KMS-11 (cell line): ENCODE measurements at regions not wholly inside any gene's neighbourhood (a gene's known extent, or its start where the extent isn't known, plus 50 kb on each side); places are given as distances from the start of the nearest gene placed in this dataset.
"Not testable (repeated sequence)": the region's sequence is repeated elsewhere in the genome, so short reads cannot be mapped to it uniquely, and the experiment has no call there.

ENCODE experiments used
- H2AFZ ChIP-seq: fragments of 200-600 bp; sonication (generic); 2 replicates; pipeline ENCODE4 v1.6.1; 2016; ENCODE audit warnings: antibody characterized with exemption, mixed run types, low read depth
- H3K27ac ChIP-seq: fragments of 200-600 bp; sonication (generic); 2 replicates; pipeline ENCODE4 v1.6.1; 2016; ENCODE audit warnings: mild to moderate bottlenecking, mixed run types
- H3K27me3 ChIP-seq: fragments of 200-600 bp; sonication (generic); 2 replicates; pipeline ENCODE4 v1.6.1; 2017; ENCODE audit warnings: mild to moderate bottlenecking, low read depth, mixed run types, moderate library complexity; ENCODE audit not compliant: insufficient read depth
- H3K36me3 ChIP-seq: fragments of 200-600 bp; sonication (generic); 2 replicates; pipeline ENCODE4 v1.6.1; 2017; ENCODE audit warnings: mild to moderate bottlenecking, mixed run types; ENCODE audit not compliant: insufficient read depth
- H3K4me1 ChIP-seq: fragments of 200-600 bp; sonication (generic); 2 replicates; pipeline ENCODE4 v1.6.1; 2016; ENCODE audit warnings: mild to moderate bottlenecking, low read depth, mixed run types; ENCODE audit not compliant: poor library complexity, severe bottlenecking
- H3K4me2 ChIP-seq: fragments of 200-600 bp; sonication (generic); 2 replicates; pipeline ENCODE4 v1.7.0; 2016; ENCODE audit warnings: mild to moderate bottlenecking, mixed run types
- H3K4me3 ChIP-seq: fragments of 200-600 bp; sonication (generic); IDR thresholded peaks from 2 replicates; pipeline ENCODE4 v1.6.1; 2017; ENCODE audit warnings: low read depth, low read length, mixed read lengths; ENCODE audit not compliant: insufficient read depth
- H3K79me2 ChIP-seq: fragments of 200-600 bp; sonication (generic); 2 replicates; pipeline ENCODE4 v1.6.1; 2016; ENCODE audit warnings: low read depth, mixed run types; ENCODE audit not compliant: insufficient read depth
- H3K9ac ChIP-seq: fragments of 200-600 bp; sonication (generic); 2 replicates; pipeline ENCODE4 v1.6.1; 2016; ENCODE audit warnings: mild to moderate bottlenecking, mixed run types
- H4K20me1 ChIP-seq: fragments of 200-600 bp; sonication (generic); 2 replicates; pipeline ENCODE4 v1.6.1; 2016; ENCODE audit warnings: mild to moderate bottlenecking, mixed run types; ENCODE audit not compliant: insufficient read depth
- TF ChIP-seq, protein P1 (sequence below): fragments of 200-600 bp; sonication (generic); conservative IDR thresholded peaks from 2 replicates; pipeline ENCODE4 v1.6.1; 2017; ENCODE audit warnings: low read depth, mild to moderate bottlenecking, antibody characterized with exemption, low read length, moderate library complexity, mixed read lengths

DNA sequence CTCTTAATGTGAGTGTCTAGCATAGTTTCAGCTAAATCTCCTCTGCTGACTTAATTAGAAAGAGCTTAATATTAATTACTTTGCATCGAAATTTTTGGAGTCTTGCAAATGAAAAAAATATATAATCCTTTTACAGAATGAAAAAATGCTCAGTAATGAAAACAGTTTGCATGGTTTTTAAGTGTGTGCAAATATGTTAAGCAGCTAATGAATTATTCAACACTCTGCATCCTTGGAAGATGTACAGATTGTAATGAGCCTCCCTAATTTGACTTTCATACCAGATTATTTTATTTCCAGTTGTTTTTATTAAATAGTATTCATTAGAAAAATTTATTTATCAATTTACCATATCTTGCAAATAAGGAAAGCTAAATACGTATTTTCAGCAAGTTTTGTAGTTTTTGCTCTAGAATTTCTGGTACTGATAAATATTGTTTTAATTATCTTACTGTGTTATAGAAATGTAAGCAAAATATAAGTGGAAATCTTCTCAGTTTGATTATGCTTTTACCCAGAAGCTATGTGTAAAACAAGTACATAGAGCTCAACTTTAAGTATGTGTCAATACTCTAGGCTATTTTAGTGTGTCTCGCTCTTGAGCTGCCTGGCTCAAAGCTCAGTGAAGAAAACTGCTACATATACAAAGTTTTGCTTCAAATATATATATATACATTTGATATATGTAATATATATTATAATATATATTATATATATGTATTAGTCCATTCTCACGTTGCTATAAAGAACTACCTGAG lies 714.9 kb upstream of the LUZP2 start:
- Histone ChIP-seq H2AFZ (no peak overlapping the region), H3K4me3 (no peak overlapping the region), H4K20me1 (no peaks in the 10 kb centered on the region), H3K79me2 (no peaks in the 10 kb centered on the region), H3K27ac (no peak overlapping the region), H3K9ac (no peak overlapping the region), H3K4me2 (no peak overlapping the region), H3K36me3 (no peaks in the 10 kb centered on the region), H3K4me1 (peaks cover 12% of the 10 kb centered on the region), H3K27me3 (no peaks in the 10 kb centered on the region)
- TF ChIP-seq, protein P1, sequence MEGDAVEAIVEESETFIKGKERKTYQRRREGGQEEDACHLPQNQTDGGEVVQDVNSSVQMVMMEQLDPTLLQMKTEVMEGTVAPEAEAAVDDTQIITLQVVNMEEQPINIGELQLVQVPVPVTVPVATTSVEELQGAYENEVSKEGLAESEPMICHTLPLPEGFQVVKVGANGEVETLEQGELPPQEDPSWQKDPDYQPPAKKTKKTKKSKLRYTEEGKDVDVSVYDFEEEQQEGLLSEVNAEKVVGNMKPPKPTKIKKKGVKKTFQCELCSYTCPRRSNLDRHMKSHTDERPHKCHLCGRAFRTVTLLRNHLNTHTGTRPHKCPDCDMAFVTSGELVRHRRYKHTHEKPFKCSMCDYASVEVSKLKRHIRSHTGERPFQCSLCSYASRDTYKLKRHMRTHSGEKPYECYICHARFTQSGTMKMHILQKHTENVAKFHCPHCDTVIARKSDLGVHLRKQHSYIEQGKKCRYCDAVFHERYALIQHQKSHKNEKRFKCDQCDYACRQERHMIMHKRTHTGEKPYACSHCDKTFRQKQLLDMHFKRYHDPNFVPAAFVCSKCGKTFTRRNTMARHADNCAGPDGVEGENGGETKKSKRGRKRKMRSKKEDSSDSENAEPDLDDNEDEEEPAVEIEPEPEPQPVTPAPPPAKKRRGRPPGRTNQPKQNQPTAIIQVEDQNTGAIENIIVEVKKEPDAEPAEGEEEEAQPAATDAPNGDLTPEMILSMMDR, result no peak

DNA sequence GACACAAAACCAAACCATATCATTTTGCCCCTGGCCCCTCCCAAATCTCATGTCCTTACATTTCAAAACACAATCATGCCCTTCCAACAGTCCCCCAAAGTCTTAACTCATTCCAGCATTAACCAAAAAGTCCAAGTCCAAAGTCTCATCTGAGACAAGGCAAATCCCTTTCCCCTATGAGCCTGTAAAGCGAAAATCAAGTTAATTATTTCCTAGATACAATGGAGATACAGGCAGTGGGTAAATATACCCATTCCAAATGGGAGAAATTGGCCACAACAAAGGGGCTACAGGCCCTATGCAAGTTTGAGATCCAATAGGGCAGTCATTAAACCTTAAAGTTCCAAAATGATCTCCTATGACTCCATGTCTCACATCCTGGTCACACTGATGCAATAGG lies 709.9 kb upstream of the LUZP2 start:
- H3K79me2 ChIP-seq, H3K4me3 ChIP-seq, H3K4me2 ChIP-seq, H3K36me3 ChIP-seq, H3K27ac ChIP-seq, H3K27me3 ChIP-seq, H3K9ac ChIP-seq, H2AFZ ChIP-seq, H3K4me1 ChIP-seq, H4K20me1 ChIP-seq: not testable (repeated sequence)

DNA sequence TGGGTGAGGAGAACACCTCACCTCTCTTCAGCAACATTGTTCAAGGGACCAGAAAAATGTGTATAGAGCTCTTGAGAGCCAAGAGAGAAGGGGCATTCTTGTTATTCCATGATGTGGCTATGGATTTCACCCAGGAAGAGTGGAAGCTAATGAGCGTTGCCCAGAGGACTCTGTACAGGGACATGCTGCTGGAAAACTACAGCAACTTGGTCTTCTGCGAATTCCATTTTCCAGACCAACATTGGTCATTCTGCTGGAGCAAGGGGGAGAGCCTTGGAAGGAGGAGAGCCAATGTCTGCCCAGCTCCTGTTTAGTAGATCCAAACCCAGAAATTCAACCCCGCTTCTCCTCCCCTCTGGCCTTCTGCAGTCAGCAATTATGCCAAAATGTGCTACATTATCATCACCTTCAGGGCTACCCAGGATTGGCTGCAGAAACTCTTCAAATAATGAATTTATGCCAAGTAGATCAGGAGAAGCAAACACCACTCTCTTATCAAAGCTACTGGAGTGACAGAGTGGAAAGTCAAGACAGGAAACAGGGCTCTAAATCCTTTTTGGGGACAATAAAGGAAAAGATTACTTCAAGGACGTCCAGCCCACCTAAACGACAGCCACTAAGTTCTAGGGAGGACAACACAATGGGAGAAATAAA lies 707.5 kb upstream of the LUZP2 start:
- TF ChIP-seq, protein P1, result no peak
- Histone ChIP-seq H3K4me3 (no peak overlapping the region), H2AFZ (no peak overlapping the region), H3K79me2 (no peaks in the 10 kb centered on the region), H3K4me2 (no peak overlapping the region), H3K9ac (no peak overlapping the region), H3K27me3 (no peaks in the 10 kb centered on the region), H3K36me3 (no peaks in the 10 kb centered on the region), H3K27ac (no peak overlapping the region), H4K20me1 (no peaks in the 10 kb centered on the region), H3K4me1 (no peaks in the 10 kb centered on the region)

DNA sequence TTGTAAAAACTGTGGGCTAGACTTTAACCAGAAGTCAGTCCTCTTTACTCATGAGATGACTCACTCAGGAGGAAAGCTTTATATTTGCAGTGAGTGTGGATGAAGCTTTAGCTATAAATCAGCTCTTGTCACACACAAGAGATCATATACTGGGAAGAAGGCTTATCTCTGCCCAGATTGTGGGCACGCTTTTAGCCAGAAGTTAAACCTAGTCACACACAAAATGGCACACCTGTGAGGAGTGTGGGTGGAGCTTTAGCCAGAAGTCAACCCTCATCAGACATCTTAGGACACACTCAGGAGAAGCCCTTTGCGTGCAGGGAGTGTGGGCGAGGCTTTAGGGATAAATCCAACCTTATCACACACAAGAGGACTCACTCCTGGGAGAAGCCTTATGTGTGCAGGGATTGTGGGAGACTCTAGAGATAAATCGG lies 706.9 kb upstream of the LUZP2 start:
- Histone ChIP-seq H3K4me1 (no peaks in the 10 kb centered on the region), H2AFZ (no peak overlapping the region), H3K36me3 (no peaks in the 10 kb centered on the region), H4K20me1 (no peaks in the 10 kb centered on the region), H3K4me2 (no peak overlapping the region), H3K79me2 (no peaks in the 10 kb centered on the region), H3K27me3 (no peaks in the 10 kb centered on the region), H3K4me3 (no peak overlapping the region), H3K9ac (no peak overlapping the region), H3K27ac (no peak overlapping the region)
- TF ChIP-seq, protein P1, result no peak
